ENCODE measurements at regions not wholly inside any gene's neighbourhood (a gene's known extent, or its start where the extent isn't known, plus 50 kb on each side); places are given as distances from the start of the nearest gene placed in this dataset.

GRCh38 chr16:6558661-6559060 is 774.0 kb upstream of the RBFOX1 start:
- no peak for DNase-seq

GRCh38 chr16:6558126-6558525 is 774.5 kb upstream of the RBFOX1 start:
- no peak for DNase-seq

- peak; percentile 29 to 42 for DNase-seq
These were observed 775.2 kb upstream of the RBFOX1 start for GRCh38 chr16:6557353-6558023.

DNA sequence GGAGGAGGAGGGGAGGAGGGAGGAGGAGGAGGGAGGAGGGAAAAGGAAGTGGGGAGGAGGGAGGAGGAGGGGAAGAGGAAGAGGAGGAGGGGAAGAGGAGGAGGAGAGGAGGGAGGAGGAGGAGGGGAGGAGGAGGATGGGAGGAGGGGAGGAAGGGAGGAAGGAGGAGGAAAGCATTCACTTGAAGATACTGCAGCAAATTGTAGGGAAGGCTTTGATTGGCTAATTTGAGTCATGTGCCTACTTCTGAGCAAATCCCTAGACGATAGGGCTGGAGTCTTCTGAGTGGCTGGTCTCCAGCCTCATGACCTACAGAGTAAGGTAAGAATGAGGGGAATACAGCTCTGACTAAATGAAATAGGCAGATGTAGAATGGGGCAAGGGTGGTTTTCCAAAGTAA is 783.2 kb upstream of the RBFOX1 start:
- DNase-seq, result no peak

- DNase-seq, result peak in 1 of 2 donors; percentile 3
These were observed 784.1 kb upstream of the RBFOX1 start for GRCh38 chr16:6548507-6548906.

- DNase-seq, result no peak
These were observed 785.5 kb upstream of the RBFOX1 start for GRCh38 chr16:6547131-6547530.

DNA sequence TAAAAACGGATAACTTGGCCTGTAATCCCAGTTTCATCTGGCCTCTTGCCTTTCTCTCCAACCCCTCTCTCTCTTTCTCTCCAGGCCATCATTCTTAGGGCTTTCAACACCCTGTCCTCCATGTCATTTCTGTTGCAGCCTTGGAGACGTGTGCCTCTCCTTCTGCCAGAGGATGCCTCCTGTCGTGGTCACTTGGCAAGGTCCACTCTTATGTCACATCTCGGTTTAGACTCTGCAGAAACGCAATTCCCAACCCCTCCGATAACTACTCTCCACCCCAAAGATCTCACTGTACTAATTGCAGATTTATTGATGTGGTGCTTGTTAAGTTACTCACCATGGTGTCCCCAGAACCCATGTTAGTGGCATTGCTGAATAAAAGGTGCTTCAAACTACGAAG is 787.3 kb upstream of the RBFOX1 start:
- DNase-seq, result no peak

DNA sequence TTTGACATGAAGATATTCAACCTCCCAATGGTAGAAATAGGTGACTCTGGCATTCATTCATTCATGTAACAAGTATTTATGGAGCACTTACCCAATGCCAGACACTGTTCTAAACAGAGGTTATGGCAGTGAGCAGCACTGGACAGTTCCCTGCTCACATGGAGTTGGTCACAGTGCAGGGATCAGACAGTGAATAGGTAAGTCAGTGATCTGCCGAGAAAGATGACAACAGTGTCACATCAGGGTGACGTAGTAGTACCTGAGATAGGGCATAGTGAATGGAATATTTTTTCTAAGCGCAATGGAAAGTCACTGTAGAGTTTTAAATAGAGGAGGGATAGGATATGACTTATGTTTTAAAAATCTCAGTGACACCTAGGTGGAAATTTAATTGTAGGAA is 791.4 kb upstream of the RBFOX1 start:
- DNase-seq, result no peak

DNA sequence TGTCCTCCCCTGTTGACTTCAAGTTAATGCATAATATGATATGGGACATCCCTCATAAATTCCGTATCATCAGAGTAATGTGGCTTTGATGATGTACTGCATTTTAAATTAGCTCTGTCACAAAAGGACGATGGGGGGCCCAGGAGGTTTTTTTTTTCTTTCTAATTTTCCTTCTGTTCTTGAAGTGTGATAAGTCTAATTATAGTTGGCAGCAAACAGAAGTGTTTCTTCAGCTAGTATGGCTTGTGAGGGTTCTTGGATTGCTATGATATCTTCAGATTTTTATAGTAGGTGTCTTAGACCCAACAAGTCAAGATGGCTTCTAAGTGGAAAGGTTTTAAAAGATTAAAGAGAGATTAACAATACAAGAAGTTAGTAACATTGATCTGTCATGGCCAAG is 796.2 kb upstream of the RBFOX1 start:
- DNase-seq, result no peak

- DNase-seq, result no peak
These were observed 801.6 kb upstream of the RBFOX1 start for GRCh38 chr16:6531067-6531466.

DNA sequence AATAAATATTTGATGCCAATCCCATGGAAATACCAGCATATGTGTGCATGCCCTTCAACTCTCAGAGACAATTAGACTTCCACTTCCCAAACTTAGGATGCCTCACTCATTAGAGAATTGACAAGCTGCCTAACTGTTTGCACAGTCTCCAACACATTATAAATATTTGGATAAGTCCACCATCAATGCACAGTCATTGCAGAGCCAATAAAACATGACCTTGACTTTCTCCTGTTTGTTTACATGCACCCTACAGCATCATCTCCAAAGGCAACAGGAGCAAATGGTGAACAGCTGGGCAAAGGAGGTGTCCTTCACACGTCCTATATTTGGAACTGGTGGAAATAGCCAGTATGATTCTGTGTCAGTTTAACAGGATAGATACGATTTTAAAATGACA is 804.4 kb upstream of the RBFOX1 start:
- no peak for DNase-seq

GRCh38 chr16:6527646-6528045 is 805.0 kb upstream of the RBFOX1 start:
- no peak for DNase-seq

- DNase-seq, result no peak
These were observed 808.1 kb upstream of the RBFOX1 start for GRCh38 chr16:6524501-6524900.

DNA sequence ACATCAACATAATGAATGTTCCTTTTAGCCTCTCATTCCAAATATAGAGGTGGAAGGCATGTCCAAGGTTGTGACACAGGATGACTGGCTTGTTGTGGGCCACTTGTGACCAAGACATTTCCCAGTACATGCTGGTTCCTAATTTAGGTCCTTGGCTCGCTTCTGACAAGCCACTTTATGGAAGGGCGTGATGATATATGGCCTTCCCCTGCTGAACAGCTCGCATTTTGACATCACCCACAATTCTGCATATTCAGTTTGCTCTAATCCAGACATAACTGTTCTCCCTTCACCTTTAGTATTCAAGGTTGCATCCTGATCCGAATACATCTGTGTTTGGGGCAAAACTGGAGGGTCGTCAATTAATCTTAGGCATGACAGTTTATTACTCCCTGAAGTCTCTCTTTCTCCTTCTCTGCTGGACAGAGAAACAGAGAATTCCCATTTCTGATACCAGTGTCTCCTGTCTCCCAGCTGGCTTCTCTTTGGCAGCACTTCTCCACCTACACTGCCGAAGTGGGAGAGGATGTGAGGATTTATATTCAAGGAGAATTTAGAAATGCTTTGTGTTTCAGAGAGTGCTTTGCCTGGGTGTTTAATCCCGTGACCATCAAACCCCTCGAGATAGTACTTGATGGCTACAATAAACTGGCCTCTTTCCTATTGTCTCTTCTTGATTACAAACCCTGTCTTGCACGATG is 815.5 kb upstream of the RBFOX1 start:
- no peak for DNase-seq

- DNase-seq, result no peak
These were observed 820.1 kb upstream of the RBFOX1 start for GRCh38 chr16:6512512-6512911.

DNA sequence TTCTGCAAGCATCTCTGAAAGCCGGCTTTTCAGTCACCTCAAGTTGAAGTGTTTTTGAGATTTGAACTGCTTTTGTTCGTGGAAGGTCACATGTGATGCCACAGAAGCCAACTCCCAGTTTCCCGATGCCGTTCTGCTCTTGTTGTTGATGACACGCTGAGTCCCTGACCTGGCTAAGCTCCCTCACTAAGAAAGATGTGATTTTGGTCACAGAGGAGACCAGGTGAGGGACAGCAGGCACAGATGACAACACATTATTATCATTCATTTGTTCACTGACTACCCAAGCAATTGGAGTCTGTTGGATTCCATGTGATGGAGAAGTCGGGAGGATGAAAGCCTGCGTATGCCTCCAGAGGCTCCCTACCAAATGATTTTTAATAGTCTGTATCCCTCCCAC is 822.4 kb upstream of the RBFOX1 start:
- DNase-seq, result no peak

- no peak for DNase-seq
These were observed 833.2 kb upstream of the RBFOX1 start for GRCh38 chr16:6499413-6499812.

DNA sequence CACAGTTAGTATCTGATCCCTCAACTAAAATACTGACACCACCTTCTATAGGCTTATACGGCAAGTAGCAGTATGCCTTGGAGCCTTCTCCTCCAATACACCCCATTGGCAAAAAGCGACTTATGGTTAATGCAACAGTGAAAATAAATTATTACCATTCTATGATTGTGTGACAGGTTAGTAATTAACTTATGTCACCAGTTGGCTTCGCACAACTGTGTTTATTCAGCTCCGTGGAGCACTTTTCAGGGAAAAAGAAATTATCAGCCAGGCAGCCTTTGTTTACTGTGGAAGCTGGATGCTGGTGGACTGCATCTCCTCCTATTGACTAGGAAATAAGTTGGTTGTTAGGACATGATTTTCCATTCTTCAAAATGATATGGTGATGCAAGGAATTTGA is 833.8 kb upstream of the RBFOX1 start:
- DNase-seq, result no peak

- no peak for DNase-seq
These were observed 835.6 kb upstream of the RBFOX1 start for GRCh38 chr16:6496996-6497395.

DNA sequence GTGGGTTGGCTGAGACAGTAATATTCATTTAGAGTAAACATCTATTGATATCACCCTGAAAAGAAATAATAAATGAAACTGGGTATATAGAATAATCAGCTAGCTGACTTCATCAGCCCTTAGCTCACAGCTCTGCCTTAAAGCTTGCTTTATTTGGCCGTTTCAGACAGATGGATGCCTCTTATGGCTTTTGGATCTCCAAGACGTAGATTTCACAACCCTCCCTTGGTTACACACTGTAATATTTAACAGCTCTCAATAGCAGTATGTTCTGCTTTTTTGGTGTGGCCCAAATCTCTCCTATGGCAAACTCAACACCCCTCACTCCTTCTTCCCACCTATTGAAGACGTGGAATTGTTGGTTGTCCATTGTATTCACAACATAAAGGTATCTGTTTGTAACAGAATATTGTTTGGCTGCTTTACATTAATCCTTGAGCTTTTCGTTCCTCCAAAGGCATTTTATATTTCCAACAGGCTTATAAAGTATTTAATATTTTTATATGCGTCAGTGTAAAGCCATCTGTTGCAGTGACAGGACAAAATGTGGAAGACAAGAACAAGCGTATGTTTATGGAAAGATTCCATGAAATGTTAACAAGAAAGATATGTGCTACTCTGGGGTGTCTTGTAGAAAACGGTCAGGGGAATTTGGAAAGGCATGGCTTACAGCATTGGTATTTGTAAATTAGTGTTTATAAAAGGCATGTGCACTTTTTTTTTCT is 837.0 kb upstream of the RBFOX1 start:
- no peak for DNase-seq

- DNase-seq, result no peak
These were observed 837.9 kb upstream of the RBFOX1 start for GRCh38 chr16:6494716-6495115.

DNA sequence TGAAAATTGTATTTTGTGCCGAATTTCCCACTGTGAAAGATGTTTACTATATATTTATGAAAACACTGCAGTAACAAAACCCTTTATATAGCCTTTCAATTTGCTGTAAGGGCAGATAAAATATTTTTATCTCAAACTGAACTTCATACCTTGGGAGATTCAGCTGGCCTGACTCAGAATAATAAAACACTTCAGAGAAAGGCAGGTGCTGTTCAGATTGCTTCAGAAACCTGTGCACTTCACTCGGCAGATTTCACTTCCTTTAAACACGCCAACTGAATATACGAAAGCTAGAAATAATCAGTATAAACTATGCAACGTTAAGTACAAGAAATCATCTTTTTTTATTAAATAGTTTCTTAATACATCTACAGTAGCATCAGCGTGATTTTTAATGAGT is 839.1 kb upstream of the RBFOX1 start:
- DNase-seq, result no peak

DNA sequence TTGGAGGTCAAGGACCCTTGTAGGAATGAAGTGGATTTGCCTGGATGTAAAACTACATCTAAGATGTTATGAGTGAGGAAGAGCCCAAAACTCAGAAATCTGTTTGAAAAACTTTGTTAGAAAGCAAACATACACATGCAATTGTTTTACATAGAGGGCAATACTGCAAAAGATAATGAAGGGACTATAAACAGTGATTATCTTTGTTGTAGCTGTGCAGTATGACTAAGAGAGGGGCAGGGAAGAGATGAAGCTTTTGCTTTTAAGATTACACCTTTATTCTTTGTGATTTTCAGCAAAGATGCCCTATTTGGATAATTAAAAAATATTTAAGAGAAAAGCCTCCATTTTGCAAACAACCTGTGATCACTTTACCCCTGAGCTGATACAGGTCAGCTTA is 839.9 kb upstream of the RBFOX1 start:
- DNase-seq, result no peak

- DNase-seq, result no peak
These were observed 847.7 kb upstream of the RBFOX1 start for GRCh38 chr16:6484935-6485334.

Measured in inflammatory macrophage treated with lipopolysaccharide for 1 hour (primary cell).